ENCODE measurements at regions not wholly inside any gene's neighbourhood (a gene's known extent, or its start where the extent isn't known, plus 50 kb on each side); places are given as distances from the start of the nearest gene placed in this dataset.
A peak's percentile ranks its signal among the peaks of the same experiment; 100 is the strongest.

DNA sequence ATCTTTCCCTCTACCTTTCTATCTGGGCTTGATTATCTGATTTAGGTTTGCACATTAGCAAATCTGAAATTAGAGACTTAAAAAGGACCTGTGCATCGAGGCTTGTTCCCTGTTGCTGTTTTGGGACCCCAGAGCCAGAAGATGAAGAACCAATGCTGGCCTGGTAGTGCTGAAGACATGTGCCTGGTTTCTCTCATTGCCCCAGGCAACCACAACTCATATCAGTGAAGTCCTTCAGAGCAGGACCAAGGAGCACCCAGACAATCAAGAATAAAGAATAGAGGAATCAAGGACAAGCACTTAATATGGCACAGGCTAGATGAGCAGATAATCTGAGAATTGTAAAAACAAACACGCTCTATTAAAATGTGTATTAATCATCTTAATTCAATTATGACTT, 362.7 kb downstream of the DMRTA1 start:
- H3K27me3 ChIP-seq (ENCODE audit: control insufficient read depth, insufficient read depth, low read length), result no peaks in the 10 kb centered on the region
- no peak for DNase-seq (ENCODE audit: low read depth)
- no peaks in the 10 kb centered on the region for H3K36me3 ChIP-seq (ENCODE audit: control insufficient read depth, insufficient read depth, low read length)
- H3K4me3 ChIP-seq (ENCODE audit: low read depth, low read length), result no peak overlapping the region
- CTCF ChIA-PET, result no interaction called here
- POLR2A ChIA-PET, result no interaction called here
- no peak for TF ChIP-seq CTCF (IDR thresholded peaks at IDR 0.05; ENCODE audit: insufficient read depth, low read depth, low read length)

DNA sequence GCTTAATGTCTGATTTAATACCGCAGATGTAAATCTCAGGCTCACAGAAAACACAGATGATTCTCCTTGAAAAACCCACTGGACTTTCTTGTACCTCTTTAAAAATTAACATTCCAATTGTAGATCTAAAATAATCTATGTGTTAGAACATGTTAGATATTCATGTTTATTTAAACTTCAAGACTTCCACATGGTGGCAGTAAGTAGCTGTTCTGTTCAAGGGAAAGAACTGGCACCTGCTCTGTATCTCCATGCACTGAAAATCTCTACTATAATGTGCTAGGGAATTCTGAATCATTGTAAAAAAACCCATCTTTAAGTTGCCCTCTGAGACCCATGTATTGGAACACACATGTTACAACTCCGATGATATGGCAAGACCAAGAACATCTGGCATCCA, 366.9 kb downstream of the DMRTA1 start:
- Histone ChIP-seq H3K36me3 (ENCODE audit: control insufficient read depth, insufficient read depth, low read length) (no peaks in the 10 kb centered on the region), H3K4me3 (ENCODE audit: low read depth, low read length) (no peak overlapping the region), H3K27me3 (ENCODE audit: control insufficient read depth, insufficient read depth, low read length) (no peaks in the 10 kb centered on the region)
- peak; percentile 13; the same call in 1 of the 2 replicates for TF ChIP-seq CTCF (IDR thresholded peaks at IDR 0.05; ENCODE audit: insufficient read depth, low read depth, low read length)
- no peak for DNase-seq (ENCODE audit: low read depth)
- POLR2A ChIA-PET, result no interaction called here
- CTCF ChIA-PET, result interaction anchor here (0.7 kb wide), 1 partner anchor 1031 kb away, joined by 3 read pairs; no protein-coding TSS in a partner anchor

GRCh38 chr9:22815246-22815645, 368.6 kb downstream of the DMRTA1 start:
- CTCF ChIA-PET, result interaction anchor here (1.2 kb wide), 1 partner anchor 13 kb away, joined by 3 read pairs; no protein-coding TSS in a partner anchor
- Histone ChIP-seq H3K4me3 (ENCODE audit: low read depth, low read length) (no peak overlapping the region), H3K36me3 (ENCODE audit: control insufficient read depth, insufficient read depth, low read length) (no peaks in the 10 kb centered on the region), H3K27me3 (ENCODE audit: control insufficient read depth, insufficient read depth, low read length) (no peaks in the 10 kb centered on the region)
- no peak for TF ChIP-seq CTCF (IDR thresholded peaks at IDR 0.05; ENCODE audit: insufficient read depth, low read depth, low read length)
- POLR2A ChIA-PET, result no interaction called here
- no peak for DNase-seq (ENCODE audit: low read depth)

GRCh38 chr9:22817181-22817580, 370.6 kb downstream of the DMRTA1 start:
- H3K36me3 ChIP-seq (ENCODE audit: control insufficient read depth, insufficient read depth, low read length), result no peaks in the 10 kb centered on the region
- H3K27me3 ChIP-seq (ENCODE audit: control insufficient read depth, insufficient read depth, low read length), result no peaks in the 10 kb centered on the region
- POLR2A ChIA-PET, result no interaction called here
- DNase-seq (ENCODE audit: low read depth), result no peak
- TF ChIP-seq CTCF (IDR thresholded peaks at IDR 0.05; ENCODE audit: insufficient read depth, low read depth, low read length), result no peak
- H3K4me3 ChIP-seq (ENCODE audit: low read depth, low read length), result no peak overlapping the region
- CTCF ChIA-PET, result no interaction called here

- no peak for TF ChIP-seq CTCF (IDR thresholded peaks at IDR 0.05; ENCODE audit: insufficient read depth, low read depth, low read length)
- no peaks in the 10 kb centered on the region for H3K36me3 ChIP-seq (ENCODE audit: control insufficient read depth, insufficient read depth, low read length)
- H3K27me3 ChIP-seq (ENCODE audit: control insufficient read depth, insufficient read depth, low read length), result no peaks in the 10 kb centered on the region
- no peak for DNase-seq (ENCODE audit: low read depth)
- no peak overlapping the region for H3K4me3 ChIP-seq (ENCODE audit: low read depth, low read length)
- CTCF ChIA-PET, result no interaction called here
- POLR2A ChIA-PET, result no interaction called here
These were observed 382.6 kb downstream of the DMRTA1 start for GRCh38 chr9:22829236-22829635.
